ENCODE measurements at regions not wholly inside any gene's neighbourhood (a gene's known extent, or its start where the extent isn't known, plus 50 kb on each side); places are given as distances from the start of the nearest gene placed in this dataset.
A peak's percentile ranks its signal among the peaks of the same experiment; 100 is the strongest.

- no peak for DNase-seq (ENCODE audit: low read depth)
Measured at GRCh38 chr14:39998114-39998513, 565.9 kb upstream of the FBXO33 start.

GRCh38 chr14:39991041-39991440, 558.8 kb upstream of the FBXO33 start:
- no peak for DNase-seq (ENCODE audit: low read depth)

GRCh38 chr14:39988939-39989338, 556.7 kb upstream of the FBXO33 start:
- DNase-seq (ENCODE audit: low read depth) = peak; percentile 24

- no peak for DNase-seq (ENCODE audit: low read depth)
Measured at GRCh38 chr14:39984323-39984722, 552.1 kb upstream of the FBXO33 start.

GRCh38 chr14:39977198-39977597, 545.0 kb upstream of the FBXO33 start:
- no peak for DNase-seq (ENCODE audit: low read depth)

- DNase-seq (ENCODE audit: low read depth) = no peak
Measured at GRCh38 chr14:39974036-39974435, 541.8 kb upstream of the FBXO33 start.

- no peak for DNase-seq (ENCODE audit: low read depth)
Measured at GRCh38 chr14:39972704-39973103, 540.5 kb upstream of the FBXO33 start.

- no peak for DNase-seq (ENCODE audit: low read depth)
Measured at GRCh38 chr14:39967885-39968284, 535.7 kb upstream of the FBXO33 start.

- DNase-seq (ENCODE audit: low read depth) = no peak
Measured at GRCh38 chr14:39957987-39958386, 525.8 kb upstream of the FBXO33 start.

GRCh38 chr14:39957290-39957689, 525.1 kb upstream of the FBXO33 start:
- no peak for DNase-seq (ENCODE audit: low read depth)

GRCh38 chr14:39956372-39956771, 524.1 kb upstream of the FBXO33 start:
- no peak for DNase-seq (ENCODE audit: low read depth)

GRCh38 chr14:39948235-39948634, 516.0 kb upstream of the FBXO33 start:
- no peak for DNase-seq (ENCODE audit: low read depth)

GRCh38 chr14:39946807-39947206, 514.6 kb upstream of the FBXO33 start:
- DNase-seq (ENCODE audit: low read depth) = no peak

GRCh38 chr14:39939023-39939422, 506.8 kb upstream of the FBXO33 start:
- DNase-seq (ENCODE audit: low read depth) = no peak

- DNase-seq (ENCODE audit: low read depth) = no peak
Measured at GRCh38 chr14:39912192-39913100, 480.2 kb upstream of the FBXO33 start.

GRCh38 chr14:39897657-39898056, 465.4 kb upstream of the FBXO33 start:
- no peak for DNase-seq (ENCODE audit: low read depth)

GRCh38 chr14:39890026-39890425, 457.8 kb upstream of the FBXO33 start:
- no peak for DNase-seq (ENCODE audit: low read depth)

GRCh38 chr14:39884091-39884490, 451.9 kb upstream of the FBXO33 start:
- no peak for DNase-seq (ENCODE audit: low read depth)

GRCh38 chr14:39880965-39881364, 448.7 kb upstream of the FBXO33 start:
- DNase-seq (ENCODE audit: low read depth) = no peak

GRCh38 chr14:39880106-39880695, 448.0 kb upstream of the FBXO33 start:
- no peak for DNase-seq (ENCODE audit: low read depth)

- no peak for DNase-seq (ENCODE audit: low read depth)
Measured at GRCh38 chr14:39877577-39878190, 445.5 kb upstream of the FBXO33 start.

- no peak for DNase-seq (ENCODE audit: low read depth)
Measured at GRCh38 chr14:39876916-39877315, 444.7 kb upstream of the FBXO33 start.

GRCh38 chr14:39875028-39875427, 442.8 kb upstream of the FBXO33 start:
- DNase-seq (ENCODE audit: low read depth) = no peak
